SK-N-MC (cell line): ENCODE measurements at regions not wholly inside any gene's neighbourhood (a gene's known extent, or its start where the extent isn't known, plus 50 kb on each side); places are given as distances from the start of the nearest gene placed in this dataset.

ENCODE experiments used
- EZH2 ChIP-seq: fragments of 200-600 bp; sonication (generic); IDR thresholded peaks from one replicate; pipeline ENCODE4 v1.6.1; 2017; ENCODE audit warnings: antibody characterized with exemption
- POLR2AphosphoS5 ChIP-seq: IDR thresholded peaks from 2 replicates; pipeline ENCODE4 v1.6.1; 2012; ENCODE audit warnings: mild to moderate bottlenecking, low read depth, low read length, borderline replicate concordance

DNA sequence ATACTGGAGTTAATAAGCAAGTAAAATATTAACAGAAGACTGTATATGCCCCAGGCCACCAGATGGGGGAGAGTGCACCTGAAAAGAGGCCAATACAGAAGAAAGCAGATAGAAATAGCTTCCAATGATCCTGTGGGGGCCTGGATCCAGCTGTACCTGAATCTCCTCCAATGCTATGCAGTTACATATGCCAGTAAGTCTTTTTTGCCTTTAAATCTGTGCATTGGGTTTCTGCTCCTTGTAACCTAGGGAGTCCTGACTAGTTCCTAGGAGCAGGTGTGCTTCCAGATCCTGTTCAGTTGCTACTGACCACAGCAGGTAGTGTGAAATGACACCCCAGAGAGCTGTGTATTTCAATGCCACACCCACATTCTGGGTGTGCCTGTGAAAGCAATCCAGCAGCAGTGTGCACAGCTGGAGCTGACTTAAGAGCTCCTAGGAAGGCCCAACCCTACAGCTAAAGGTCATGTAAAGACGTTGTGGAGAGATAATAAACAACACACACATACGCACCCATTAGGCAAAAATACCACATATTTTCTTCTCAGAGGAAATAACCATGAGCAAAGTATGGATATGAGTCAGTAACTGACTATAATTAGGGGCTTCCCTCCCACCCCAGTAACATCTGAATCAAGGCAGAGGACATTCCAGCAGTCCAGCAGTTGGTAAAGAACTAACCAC, 62.2 kb upstream of the AKAP13 start:
- TF ChIP-seq POLR2AphosphoS5 (no peak), EZH2 (no peak)
